G401 (cell line): ENCODE measurements at regions not wholly inside any gene's neighbourhood (a gene's known extent, or its start where the extent isn't known, plus 50 kb on each side); places are given as distances from the start of the nearest gene placed in this dataset.

Experiments
- DNase-seq: peaks from one replicate; pipeline ENCODE4 v3.0.0-alpha.2; 2015; ENCODE audit warnings: low spot score
- in situ Hi-C: cut with HindIII; loops from 2 replicates; pipeline ENCODE4 v1.10.0; 2016; ENCODE audit warnings: low sequenced_read_pairs, mixed read lengths

- peak; percentile 78 for DNase-seq
- in situ Hi-C loops: no loop called here
These were observed 54.7 kb upstream of the DAPK1 start for GRCh38 chr9:87443006-87443405.

DNA sequence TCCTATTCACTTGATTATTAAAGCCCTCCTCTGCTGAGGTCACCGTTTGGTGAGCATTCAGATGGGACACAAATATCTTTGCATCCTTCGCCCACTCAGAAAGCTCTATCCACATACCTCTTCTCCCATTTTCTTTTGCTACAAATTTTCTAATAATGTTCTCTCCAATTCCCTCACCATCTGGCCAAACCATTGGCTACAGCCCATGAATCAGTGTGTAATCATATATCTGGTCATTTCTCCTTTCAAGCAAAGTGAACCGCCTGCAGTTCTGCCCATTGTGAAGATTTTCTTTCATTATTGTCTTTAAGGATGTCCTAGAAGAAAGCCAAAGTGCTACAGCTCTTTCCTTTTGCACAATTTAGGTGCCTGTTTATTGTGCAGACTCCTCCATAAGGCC, 54.2 kb upstream of the DAPK1 start:
- peak; percentile 65 for DNase-seq
- in situ Hi-C loops: no loop called here

GRCh38 chr9:87445646-87446045, 52.0 kb upstream of the DAPK1 start:
- DNase-seq: peak; percentile 35
- in situ Hi-C loops: no loop called here

- DNase-seq: no peak
- in situ Hi-C loops: no loop called here
These were observed 51.1 kb upstream of the DAPK1 start for GRCh38 chr9:87446527-87446926.

DNA sequence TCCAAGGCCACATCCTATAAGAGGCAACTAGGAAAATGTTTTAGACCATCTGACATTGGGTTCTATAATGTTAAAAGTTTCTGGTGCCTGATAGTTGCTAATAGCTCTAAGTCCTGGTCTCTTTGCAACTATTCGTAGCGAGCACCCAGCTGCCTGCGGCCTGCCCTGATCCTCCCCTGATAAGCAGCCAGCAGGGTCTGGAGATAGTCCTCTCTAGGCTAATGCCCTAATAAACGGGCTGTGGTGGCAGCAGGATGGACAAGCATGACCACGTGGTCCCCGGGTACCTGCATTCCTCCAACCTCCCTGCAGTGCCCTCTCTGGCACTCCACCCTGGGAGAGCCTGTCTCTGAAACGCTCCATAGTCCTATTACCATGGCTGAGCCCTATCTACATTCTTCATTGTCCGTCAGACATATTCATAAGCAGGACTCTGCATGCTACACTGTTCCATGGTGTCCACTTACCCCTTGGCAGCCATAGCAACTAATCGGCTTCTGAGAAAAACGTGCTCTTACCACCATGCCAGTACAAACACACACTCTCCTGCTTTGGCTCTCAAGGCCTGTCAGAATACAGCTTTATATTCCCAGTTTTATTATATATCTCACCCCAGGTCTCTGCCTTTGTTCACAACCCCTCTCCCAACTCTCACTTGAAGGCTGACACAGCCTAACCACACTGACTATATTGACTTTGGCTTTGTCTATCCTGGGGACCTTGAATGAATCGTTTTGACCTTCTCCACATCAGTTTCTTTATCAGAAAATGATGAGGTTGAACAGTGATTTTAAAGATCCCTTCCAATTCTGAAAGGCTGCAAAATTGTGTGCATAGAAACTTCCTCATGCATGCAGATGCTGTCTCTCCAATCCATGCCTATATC, 49.9 kb upstream of the DAPK1 start:
- DNase-seq: no peak
- in situ Hi-C loops: no loop called here
